GM18907 (cell line): ENCODE measurements at regions not wholly inside any gene's neighbourhood (a gene's known extent, or its start where the extent isn't known, plus 50 kb on each side); places are given as distances from the start of the nearest gene placed in this dataset.

Experiments
- ATAC-seq: cut with Tn5 transposase; IDR thresholded peaks from one replicate; pipeline ENCODE4 v1.9.1; 2021; ENCODE audit warnings: mild to moderate bottlenecking, moderate library complexity; ENCODE audit not compliant: unreplicated experiment

DNA sequence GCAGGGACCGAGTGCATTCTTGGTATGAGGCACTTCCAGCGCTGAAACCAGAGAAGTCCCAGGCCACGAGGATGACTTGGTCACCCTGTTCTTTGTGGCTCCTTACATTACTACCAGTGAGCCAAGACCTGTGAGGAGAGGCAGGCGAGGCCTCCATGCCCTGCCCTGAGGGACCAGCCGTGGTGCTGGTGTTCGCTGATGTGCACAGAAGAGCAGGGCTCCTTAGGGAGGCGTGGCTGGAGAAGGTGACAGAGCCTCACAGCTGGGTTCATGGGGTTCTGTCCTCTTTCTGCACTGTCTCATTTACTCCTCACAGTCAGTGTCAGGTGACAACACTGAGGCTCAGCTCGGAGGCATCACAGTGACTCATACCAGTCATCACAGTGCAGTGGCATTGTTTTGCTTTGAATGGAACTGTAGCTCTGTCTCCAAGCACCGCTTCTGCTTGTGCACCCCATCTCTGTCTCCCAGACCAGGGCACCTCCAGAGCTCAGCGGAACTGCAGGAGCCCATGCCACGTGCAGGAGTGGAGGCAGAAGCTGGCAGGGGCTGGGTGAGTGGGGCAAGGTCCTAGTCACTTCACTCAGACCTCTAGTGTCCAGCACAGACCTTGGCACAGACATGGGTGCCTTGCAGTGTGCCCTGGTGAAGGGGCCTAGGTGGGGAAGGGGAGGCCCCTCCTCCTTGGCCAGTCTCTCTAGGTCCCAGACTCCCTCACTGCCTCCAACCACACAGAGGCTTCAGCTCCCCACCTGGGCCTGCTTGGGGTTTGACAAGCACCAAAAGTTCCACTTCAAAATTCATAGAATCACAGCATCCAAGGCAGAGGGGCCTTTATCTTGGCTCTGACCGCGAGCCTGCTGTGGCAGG, 310.9 kb downstream of the MATN1 start:
- ATAC-seq: no peak

DNA sequence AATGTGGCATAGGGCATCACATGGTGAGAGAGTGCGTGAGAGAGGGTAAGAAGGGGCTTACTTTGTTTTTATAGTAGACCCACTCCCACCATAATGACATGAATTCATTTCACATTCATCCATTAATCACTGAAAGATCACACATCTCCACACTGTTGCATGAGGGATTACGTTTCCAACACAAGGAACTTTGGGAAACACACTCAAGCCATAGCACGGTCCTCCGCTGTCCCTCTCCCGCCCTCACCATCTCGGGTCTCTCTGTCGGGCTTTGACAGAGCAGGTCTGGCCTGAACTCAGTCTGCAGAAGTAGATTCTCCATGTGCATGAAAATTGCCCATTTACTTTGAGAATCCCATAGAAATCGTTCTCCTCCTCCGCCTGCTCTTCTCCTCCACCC, 312.2 kb downstream of the MATN1 start:
- no peak for ATAC-seq

DNA sequence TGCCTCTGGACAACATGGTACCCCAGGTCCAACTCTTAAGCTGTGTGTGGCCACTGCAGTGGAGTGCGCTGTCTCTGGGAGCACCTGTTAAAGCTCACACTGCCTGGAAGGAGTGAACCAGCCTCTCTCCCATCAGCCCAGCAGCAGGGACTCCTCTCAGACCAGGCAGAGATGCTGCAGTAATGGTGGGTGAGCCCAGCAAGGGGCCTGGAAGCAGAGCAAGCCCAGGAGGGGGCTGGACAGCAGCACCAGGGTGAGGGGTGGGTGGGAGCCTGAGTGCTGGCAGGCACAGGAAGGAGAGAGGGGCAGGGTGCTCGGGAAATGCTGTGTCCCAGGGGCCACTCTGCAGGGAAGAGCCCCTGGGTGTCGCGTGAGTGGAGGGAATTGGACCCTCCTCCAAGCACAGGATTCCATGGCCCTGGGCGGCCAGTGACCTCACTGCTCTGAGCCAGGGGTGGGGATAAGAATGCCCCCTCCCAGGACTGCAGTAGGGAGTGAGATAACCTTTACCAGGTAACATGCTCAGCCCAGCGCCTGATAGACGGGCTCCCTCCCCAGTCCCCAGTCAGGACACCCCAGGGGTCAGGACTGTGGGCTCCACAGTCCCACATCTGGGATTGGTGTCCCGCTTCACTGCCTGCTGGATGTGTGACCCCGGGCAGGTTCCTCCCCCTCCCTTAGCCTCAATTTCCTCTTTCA, 313.1 kb downstream of the MATN1 start:
- no peak for ATAC-seq

DNA sequence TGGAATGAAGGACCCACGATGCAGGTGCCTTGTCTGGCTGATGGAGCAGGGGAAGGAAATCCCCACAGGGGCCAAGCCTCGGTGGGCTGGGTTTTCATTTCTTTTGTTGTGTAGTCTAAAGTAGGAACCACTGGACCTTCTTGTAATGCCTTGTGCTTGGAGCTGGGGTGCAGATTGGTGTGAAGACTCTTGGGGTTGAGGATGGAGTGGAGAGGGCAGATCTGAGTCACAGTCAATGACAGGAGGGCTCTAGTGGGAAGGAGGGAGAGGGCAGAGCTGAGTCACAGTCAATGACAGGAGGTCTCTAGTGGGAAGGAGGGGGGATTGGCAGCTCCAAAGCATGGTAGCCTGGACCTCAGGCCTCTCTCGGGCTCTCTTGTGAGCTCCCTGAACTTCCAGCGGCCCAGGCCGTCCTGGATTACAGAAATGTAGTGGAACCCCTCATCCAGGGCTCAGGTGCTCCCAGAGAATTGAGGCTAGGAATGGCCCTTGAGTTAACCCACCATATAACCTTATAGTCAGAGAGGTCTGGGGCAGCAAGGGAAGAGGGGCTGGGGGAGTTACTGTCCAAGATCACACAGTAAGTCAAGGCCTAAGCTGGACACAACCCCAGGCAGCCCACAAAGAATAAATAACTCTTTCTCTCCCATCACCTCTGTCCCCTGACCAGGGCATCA, 313.8 kb downstream of the MATN1 start:
- ATAC-seq: no peak

DNA sequence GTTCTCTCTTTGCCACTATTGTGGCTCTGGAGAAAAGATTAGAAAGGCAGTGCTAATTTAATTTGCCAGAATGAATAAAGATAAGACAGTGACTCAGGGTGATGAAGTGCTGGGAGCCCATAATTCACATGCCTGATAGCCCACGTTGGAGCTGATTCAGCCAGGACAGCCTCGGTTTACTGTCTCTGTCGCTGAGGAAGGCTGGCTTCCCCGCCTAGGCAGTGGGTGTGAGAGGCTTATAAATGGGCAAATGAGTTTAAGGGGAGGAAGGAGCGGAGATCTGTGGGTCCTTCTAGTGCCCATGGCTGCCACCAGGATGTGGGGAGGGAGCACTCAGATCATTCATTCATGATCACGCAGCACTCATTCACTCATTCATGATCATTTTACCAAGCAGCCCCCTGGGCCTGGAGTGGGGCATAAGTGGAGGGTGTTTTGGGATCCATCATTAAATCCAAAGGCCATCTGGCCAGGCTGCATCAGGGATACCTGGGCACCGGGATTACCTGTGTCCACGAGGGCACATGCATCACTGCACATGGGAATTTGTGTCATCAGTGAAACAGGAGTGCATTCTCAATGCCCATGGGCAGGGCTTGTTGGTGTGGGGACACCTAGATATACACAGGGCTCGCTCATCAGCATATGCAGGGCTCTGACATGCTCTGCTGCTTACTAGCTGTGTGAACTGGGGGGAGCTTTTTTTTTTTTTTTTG, 315.4 kb downstream of the MATN1 start:
- no peak for ATAC-seq

DNA sequence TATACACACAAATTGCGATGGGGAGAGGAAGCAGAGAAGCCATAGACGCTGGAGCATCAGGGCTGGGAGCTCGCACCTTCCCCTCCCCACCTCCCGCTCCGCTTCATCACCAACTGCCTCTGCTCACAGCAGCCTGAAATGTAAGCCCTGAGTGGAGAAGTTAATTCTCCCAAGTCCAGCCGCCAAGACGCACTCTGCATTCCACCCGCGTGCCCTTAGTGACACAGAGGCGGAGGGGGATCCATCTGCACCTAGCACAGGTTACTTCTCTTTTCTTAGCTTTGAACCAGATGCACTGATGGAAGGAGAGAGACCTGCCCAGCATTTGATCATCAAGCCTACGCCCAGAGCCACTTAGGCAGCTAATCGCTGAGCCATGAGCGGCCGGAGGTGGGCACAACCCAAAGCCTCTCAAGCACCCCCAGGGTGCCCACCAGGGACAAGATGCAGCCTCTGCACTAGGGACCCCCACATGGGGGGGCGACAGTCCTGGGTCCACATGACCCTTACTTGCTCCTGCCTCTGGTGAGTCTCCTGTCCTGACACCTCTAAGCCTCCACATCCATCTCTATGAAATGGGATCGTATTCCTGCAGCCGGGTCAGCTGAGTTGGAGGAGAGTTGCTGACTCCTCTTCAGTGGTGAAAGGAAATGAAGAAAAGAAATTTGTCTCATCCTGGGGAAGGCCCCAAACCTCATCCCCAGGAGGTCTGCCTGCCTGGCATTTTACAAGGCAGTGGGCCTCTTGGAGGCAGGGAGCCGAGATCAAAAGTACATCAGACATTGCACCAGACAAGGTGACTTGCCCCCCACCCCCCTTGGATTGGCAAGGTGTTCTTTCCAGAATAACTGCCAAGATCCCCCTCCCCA, 316.2 kb downstream of the MATN1 start:
- no peak for ATAC-seq

DNA sequence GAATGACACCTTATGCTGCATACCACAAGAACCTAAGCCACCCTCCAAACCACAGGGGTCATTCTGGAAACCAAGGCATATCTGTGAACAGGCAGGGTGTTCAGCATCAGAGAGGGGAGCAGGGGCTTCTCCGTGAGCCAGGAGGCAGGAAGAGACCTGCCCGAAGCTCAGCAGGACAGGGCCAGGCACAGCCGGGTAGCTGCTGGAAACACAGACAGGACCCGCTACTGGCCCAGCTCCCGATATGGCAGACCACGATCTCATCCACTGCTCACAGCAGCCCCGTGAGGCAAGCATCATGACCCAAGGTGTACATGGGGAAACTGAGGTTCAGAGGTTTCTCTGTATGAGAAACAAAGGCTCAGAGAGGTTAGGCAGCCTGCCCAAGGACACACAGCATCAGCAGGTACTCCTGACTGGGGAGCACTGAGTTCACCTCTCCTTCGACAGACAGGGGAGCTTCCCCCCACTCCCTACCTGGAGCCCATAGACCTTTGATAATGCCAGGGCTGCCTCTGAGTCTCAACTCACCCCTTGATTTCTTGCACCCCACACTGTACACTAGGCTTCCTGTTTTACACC, 317.7 kb downstream of the MATN1 start:
- ATAC-seq: no peak

DNA sequence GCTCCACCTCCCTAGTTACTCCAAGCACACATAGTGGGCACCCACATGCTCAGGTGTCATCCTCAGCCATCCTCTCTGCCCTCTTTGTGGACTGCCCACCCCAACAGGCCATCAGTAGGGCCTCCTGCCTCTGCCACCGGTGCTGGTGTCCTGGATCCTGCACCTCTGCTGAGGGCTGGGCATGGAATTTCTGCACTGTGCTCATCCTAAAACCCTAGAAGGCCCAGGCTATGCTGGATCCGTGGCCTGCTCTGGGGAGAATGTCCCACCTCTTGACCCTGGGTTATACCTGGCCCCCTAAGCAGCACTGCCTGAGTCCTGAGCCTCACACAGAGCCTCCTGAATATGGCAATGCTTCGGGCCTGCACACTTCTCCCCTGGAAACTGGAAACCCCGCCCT, 318.3 kb downstream of the MATN1 start:
- no peak for ATAC-seq

DNA sequence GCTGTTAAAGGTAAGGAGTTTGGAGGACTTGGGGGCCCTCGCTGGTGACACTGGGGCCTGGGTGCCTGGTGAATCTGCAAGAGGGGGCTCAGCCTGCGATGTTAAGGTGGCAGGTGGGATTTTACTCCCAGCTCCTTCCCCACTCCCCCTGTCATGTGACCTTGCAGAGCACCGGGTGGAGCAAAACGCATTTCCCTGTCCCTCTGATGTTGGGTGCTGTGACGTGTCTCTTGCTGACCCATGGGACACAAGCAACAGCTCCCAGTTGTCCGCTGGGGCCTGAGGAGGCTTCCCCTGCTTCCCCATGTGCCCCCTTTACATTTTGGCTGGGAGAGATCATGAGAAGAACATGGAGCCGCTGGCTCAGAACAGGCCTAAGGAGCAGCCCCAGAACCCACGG, 319.0 kb downstream of the MATN1 start:
- no peak for ATAC-seq

DNA sequence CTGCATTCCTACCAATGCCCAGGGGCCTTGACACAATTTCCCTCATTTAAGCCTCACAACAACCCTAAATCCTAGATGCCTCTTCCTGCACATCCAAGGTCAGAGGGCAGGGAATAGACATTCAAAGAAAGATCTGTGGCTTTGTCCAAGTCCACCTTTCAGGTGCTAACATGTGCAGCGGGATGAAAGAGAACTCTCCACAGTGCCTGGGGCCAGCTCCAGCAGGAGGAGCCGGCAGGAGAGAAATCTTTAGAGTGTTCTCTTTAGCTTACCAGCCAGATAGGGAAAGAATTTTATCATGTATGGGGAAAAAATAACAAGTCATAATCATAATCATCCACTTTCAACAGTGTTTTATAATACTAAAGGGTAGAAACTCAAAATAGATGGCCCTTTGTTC, 319.7 kb downstream of the MATN1 start:
- no peak for ATAC-seq

DNA sequence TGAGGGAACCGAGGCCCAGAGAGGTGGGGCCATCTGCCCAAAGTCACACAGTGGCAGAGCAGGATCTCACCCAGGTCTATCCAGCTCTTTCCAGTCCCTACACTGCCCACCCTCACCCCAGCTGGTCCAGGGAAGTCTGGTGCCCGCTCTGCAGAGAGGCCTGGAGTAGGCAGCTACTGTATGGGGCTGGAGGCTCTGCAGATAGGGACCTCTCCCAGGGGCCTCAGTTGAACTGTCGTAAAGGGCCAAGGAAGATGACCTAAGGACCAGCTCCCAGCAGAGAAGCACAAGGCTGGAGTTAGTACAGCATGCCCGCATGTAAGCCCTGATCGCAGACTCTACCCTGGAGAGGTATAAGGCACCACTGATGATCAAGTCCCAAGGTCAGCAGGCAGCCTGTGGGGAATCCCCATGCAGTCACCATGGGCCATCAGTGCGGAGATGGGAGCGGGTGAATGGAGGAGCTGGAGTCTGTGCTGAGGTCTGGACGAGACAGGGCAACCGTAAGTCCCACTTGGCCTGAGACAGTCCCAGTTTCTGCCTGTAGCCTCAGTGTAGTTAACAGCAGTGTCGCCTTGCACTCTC, 320.2 kb downstream of the MATN1 start:
- ATAC-seq: no peak

DNA sequence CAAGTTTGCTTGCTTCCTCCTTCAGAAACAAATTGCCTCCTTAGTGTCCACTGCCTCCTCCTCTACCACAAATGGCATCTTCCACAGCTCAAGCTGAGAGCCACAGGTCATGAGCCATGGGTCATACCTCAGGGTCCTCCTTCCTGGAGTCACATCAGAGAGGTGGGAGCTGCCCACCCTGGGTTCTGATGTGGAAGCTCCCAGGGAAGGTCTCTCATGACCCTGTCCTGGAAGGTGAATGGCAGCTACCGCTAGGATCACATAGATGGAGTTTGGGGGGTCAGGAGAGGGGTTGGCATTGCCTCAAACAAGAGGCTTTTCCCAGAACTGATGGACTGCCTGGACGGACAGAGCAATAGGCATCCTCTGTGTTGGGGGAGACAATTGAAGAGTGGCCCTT, 321.4 kb downstream of the MATN1 start:
- no peak for ATAC-seq

DNA sequence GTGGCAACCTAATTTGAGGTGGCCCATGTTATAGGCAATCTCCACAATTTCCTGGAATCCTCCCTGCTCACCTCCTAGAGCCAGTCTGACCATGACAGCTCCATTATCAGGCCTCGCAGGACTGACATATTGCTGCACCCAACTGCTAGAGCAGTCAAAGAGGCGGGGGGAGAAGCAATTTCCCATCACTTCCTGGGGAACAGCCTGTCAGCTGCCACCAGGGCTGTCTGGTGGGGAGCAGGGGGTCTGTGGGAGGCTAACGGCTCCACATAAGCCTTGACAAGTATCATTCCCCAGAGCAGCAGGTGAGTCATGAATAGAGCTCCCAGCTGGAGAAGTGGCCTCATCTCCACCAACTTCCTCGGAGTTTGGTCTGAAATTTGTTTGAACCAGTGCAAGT, 322.9 kb downstream of the MATN1 start:
- ATAC-seq: no peak

DNA sequence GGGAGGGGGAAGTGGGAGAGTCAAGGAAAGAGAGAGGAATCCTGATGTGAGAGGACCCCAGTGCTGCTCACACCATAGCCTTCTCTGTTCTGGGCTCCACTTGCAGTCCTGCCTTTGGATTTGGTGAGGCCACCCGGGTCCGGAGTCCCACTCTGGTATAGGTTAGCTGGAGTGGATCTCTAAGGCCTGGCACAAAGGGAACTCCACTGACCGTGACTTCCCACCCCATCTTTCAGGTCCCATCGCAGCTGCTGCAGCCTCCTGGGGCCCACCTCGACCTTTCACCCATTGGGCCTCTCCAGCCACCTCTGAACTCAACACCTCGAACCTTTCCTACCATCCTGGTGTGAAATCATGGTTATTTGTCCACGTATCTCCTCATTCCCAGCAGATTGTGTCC, 324.4 kb downstream of the MATN1 start:
- ATAC-seq: no peak

DNA sequence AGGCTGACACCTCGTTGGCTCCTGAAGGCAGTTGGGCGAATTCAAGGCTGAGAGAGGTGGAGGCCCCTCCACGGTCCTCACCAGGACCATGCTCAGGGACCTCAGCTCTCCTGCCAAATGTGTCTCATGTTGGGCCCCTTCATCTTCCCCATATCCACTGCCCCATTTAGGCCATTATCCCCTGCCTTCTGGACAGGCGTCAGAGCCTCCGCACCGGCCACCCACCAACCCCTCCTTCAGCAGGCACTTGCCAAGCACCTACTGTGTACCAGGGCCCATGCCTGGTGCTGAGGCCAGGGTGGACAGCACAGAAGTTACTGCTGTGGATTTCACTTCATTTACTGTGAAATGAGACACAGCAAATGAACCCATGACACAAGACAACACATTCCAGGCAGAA, 325.8 kb downstream of the MATN1 start:
- ATAC-seq: no peak

DNA sequence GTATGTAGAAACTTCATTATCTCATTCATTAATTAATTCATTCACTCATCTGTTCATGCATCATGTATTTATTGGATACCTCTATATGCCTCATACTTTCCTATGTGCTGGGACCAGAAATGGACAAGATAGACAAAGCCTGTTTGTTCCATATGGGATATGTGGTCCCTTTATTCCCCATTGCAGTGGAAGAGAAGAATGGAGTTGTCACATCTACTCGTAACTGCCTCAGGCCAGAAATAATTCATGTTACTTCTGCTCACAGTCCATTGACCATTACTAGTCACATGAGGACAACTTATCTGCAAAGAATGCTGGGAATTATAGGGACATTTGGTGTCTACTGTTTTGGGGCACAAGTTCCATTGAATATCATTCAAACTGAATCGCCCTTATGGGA, 327.8 kb downstream of the MATN1 start:
- ATAC-seq: no peak

DNA sequence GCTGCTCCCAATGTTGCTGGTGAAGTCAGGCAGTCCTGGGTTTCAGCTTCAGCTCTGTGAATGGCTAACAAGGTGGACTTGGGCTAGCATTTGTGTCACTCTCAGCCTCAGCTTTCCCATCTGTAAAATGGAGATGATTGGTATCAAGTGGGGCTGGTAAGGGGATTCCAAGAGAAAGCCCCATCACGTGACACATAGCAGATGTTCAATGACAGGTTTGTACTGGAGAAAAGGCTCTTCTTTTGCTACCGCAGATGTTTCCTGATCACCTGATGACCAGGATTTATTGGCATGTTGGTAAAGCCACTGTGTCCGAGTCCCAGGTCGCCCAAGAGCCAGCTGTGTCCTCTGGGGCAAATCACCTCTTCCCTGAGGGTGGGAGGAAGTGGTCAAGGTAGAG, 335.0 kb downstream of the MATN1 start:
- no peak for ATAC-seq

DNA sequence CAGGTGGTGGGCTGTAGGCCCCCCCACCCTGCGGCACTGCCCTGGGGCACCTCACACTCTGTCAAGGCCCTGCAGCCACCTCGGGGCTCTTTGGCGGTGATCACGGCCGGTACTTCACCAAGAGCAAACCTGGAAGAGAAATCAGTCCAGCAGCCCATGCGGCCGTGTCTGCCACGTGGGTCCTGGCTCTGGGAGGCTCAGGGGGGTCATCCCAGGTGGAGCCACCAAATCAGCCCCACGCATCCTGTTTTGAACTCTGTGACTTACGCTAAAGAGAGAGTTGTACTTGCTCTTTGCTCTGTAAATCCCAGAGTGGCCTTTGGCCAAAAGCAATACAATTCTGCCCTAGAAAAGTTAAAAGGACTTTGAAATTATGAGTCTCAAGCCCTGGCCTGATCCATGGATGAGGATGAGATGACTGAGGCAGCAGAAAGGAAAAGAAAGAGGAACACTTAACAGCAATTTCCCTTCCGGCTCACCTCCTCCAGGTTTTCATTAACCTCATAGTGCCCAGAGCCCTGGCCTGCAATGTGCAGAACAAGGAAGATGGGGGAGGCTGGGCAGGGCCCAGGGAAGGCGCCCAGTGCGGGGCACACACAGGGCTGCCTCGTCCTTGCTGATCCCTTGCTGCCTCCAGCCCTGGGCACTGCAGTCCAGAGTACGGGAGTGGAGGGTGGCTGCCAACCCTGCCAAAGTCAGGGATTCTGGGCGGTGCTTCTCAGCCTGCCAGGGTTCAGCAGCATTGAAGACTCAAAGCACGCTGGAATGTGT, 337.0 kb downstream of the MATN1 start:
- ATAC-seq: no peak
